Epithelial cell of esophagus (primary cell): ENCODE measurements at regions not wholly inside any gene's neighbourhood (a gene's known extent, or its start where the extent isn't known, plus 50 kb on each side); places are given as distances from the start of the nearest gene placed in this dataset.

Source experiments
- DNase-seq: peaks from one replicate; pipeline ENCODE4 v3.0.0; 2010; ENCODE audit warnings: low read depth
- H3K4me3 ChIP-seq: 2 replicates; pipeline ENCODE4 v1.5.1; 2011; ENCODE audit warnings: mild to moderate bottlenecking, low read length, control low read depth
- TF ChIP-seq, protein P1 (sequence below): IDR thresholded peaks from 2 replicates; pipeline ENCODE4 v1.5.1; 2011; ENCODE audit warnings: low read depth, mild to moderate bottlenecking, low read length, control low read depth, inconsistent platforms; ENCODE audit not compliant: insufficient read depth; ENCODE audit errors: missing control alignments

DNA sequence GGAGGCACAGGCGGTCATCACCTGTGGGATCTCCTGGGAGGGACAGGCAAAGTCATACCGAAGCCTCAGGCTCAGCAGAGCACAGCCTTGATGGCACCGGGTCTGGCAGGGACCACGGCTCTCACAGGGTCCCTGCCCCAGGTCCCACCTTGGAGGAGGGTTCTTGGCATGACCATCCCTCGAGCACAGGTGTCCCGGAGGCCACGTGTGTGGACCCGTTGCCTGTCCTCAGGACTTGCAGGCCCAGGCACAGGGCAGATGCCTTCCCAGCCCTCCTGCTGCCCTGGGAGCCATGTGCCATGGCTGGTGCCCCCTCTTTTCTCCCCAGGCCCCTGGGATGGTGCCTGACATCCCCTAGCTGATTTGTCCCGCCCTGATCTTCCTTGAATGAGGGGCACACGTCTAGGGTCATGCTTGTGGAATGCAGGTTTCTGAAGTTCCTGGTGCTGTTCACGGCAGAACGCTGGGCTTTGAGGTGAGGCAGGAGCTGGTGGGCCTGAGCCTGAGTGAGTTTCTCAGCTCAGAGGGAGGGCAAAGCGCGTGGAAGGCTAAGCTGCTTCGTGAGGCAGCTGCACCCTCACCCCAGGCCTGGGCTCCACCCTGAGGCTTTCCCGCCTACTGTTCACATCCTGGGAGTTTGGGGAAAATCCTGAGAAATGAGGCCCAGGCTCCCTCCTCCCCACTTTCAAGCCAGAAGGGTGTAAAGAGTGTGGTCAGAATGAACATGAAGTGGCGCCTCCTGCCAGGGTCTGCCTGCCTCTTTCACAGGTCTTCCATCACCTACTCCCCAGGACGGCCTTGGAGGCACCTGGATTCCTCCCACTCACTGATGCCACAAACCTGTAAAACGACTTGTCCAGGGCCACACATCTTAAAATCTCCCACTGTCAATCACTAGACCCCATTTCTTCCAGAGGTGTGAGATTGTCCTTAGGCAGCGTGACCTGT is 325.8 kb upstream of the B3GAT1 start:
- TF ChIP-seq, protein P1, sequence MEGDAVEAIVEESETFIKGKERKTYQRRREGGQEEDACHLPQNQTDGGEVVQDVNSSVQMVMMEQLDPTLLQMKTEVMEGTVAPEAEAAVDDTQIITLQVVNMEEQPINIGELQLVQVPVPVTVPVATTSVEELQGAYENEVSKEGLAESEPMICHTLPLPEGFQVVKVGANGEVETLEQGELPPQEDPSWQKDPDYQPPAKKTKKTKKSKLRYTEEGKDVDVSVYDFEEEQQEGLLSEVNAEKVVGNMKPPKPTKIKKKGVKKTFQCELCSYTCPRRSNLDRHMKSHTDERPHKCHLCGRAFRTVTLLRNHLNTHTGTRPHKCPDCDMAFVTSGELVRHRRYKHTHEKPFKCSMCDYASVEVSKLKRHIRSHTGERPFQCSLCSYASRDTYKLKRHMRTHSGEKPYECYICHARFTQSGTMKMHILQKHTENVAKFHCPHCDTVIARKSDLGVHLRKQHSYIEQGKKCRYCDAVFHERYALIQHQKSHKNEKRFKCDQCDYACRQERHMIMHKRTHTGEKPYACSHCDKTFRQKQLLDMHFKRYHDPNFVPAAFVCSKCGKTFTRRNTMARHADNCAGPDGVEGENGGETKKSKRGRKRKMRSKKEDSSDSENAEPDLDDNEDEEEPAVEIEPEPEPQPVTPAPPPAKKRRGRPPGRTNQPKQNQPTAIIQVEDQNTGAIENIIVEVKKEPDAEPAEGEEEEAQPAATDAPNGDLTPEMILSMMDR: no peak
- no peak for DNase-seq
- H3K4me3 ChIP-seq: no peak overlapping the region

DNA sequence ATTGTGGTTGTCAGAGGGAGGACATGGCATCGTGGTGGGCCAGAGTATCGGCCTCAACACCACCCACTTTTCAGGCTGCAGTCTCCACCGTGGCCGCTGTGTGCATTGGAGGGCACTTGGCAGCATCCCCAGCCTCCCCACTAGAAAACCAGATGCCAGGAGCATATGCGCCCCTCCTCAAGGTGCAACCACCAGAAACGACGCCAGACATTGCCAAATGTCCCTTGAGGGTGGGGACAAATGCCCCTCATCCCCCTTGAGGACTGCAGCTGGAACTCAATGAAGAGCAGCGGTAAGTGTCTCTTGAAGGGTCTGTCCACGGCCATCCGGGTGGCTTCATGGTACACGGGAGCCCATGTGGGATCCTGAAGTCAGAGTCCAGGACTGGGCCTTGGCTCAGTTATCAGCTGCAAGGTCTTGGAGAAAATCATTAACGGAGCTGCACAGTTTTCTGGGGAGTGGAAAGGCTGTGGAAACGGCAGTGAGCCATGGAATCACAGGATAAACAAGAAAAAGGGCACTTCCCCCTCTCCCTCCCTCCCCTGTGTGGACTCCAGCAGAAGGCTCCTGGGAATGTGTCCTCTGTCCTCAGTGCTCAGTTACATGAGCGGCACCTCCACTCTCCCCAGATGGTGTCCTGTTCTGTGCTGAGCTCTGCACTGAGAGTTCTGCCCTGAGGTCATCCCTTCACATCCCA is 324.4 kb upstream of the B3GAT1 start:
- DNase-seq: no peak
- TF ChIP-seq, protein P1: no peak

DNA sequence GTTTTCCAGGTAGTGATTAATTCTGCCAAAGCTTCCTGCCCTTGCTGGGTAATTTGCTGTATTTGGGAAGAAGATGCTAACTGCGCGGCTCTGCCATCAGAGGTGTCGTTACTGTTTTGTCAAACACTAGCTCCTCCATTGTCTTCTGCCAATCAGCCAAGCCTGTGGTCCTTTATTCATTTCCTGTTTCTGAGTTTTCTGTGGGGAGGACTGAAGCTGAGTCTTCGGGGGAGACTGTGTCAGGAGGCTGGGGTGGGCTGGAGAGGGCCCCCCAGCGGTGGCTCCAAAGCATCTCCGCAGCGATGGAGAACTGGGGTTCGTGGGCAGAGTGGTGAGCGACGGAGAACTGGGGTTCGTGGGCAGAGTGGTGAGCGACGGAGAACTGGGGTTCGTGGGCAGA is 322.9 kb upstream of the B3GAT1 start:
- H3K4me3 ChIP-seq: no peak overlapping the region
- TF ChIP-seq, protein P1: no peak
- no peak for DNase-seq

More for the DNA sequence above, 324.4 kb upstream of the B3GAT1 start:
- H3K4me3 ChIP-seq: no peak overlapping the region

DNA sequence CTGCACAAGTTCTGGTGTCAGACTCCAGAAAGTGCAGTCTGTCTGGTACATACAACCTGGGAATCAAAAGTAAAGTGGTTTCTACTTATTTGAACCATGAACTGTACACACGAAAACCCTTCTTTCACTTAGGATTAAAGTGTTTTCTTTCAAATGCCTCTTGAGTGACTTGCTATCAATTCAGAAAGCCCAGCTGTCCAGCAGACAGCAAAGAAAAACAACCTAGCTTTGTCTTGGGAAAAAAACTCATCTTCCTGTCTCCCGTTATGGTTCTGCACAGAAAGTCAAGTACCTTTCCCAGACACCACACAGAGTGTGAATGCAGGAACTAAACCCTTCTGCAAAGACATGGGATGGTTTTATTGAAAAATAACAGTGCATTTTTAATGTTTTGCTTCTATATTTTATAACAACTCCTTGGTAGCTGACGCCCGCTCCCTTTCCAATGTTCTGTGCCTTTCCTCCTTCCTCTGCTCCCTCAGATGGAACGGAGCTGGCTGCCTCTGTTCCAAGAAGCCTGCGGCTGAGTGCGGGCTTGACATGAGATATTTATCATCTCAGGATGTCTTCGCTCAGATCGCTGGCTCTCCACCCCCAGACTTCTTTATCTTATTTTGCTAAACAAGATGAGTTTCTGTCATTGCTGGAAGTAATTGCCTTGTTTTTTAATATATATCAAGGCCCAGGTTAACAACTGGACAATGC is 322.3 kb upstream of the B3GAT1 start:
- no peak overlapping the region for H3K4me3 ChIP-seq
- no peak for DNase-seq
- TF ChIP-seq, protein P1: no peak

DNA sequence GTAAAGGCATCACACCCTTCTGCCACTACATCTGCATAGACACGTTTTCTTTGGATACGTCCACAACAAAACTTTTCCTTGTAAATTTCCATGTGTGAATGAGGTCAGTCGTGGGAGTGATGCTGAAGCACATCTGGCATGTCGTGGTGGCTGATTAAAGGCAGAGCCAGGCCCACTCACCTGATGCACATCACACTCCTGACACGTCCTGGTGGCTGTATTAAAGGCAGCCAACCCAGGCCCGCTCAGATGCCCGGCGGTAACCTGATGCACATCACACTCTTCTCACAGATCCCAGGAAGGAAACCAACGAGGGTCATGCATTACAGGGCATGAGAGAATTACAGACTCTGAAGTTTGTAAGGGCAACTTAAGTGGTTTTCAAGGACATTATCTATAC is 321.6 kb upstream of the B3GAT1 start:
- no peak overlapping the region for H3K4me3 ChIP-seq
- no peak for DNase-seq
- TF ChIP-seq, protein P1: no peak

DNA sequence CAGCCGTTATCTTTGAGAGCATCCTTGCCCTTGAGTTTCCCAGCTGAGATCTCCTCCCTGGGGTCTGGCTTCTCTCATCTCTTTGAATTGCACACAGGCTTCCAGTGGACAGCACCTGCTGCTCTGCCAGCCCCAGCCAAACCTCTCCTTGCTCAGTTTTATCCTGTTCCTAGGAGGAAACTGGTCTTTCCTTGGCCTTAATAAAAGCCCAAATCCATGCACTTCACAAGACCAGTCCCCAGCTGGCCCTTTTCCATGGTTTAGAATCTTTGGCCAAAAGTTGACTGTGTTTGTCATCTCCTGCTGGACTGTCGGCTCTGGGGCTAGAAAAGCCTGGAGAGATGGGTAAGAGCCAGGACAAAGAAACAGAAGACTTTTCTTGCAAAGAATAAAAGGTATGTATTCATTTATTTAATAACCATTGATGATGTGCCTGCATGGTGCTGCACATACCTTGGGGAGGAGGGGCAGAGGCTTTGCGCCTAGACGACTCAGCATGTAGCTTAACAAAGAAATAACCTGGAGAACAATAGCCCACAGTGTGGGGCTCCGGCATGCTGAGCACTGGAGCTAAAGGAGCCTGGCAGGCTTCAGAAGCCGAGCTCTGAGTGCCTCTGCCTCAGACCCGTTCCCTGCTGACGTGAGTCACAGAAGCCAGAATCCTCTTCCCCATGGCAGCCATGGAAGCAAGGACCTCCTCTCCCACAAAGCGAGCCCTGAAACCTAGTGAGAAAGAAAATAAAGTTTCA is 319.3 kb upstream of the B3GAT1 start:
- TF ChIP-seq, protein P1: no peak
- DNase-seq: no peak
- no peak overlapping the region for H3K4me3 ChIP-seq
